VCaP (cell line): ENCODE measurements at regions not wholly inside any gene's neighbourhood (a gene's known extent, or its start where the extent isn't known, plus 50 kb on each side); places are given as distances from the start of the nearest gene placed in this dataset.

Source experiments
- H3K27ac ChIP-seq: fragments of 450-650 bp; 2 replicates; pipeline ENCODE4 v1.5.1; 2017
- CTCF ChIP-seq: fragments of 450-650 bp; conservative IDR thresholded peaks from 2 replicates; pipeline ENCODE4 v1.5.1; 2017; ENCODE audit warnings: mild to moderate bottlenecking, moderate library complexity

- TF ChIP-seq CTCF: no peak
- H3K27ac ChIP-seq: no peak overlapping the region
These were observed 250.1 kb upstream of the BOD1L1 start for GRCh38 chr4:13877626-13878025.

- no peak overlapping the region for H3K27ac ChIP-seq
- peak; percentile 51 for TF ChIP-seq CTCF
These were observed 254.4 kb upstream of the BOD1L1 start for GRCh38 chr4:13881892-13882291.

GRCh38 chr4:13887010-13887409, 259.5 kb upstream of the BOD1L1 start:
- no peak for TF ChIP-seq CTCF
- peak overlapping the region; percentile 14; the same call in 1 of the 2 replicates for H3K27ac ChIP-seq

- H3K27ac ChIP-seq: no peak overlapping the region
- TF ChIP-seq CTCF: no peak
These were observed 260.6 kb upstream of the BOD1L1 start for GRCh38 chr4:13888112-13888511.

- TF ChIP-seq CTCF: no peak
- H3K27ac ChIP-seq: no peak overlapping the region
These were observed 264.0 kb upstream of the BOD1L1 start for GRCh38 chr4:13891544-13891939.

GRCh38 chr4:13892739-13893105, 265.2 kb upstream of the BOD1L1 start:
- H3K27ac ChIP-seq: no peak overlapping the region
- no peak for TF ChIP-seq CTCF

- H3K27ac ChIP-seq: no peak overlapping the region
- TF ChIP-seq CTCF: no peak
These were observed 265.7 kb upstream of the BOD1L1 start for GRCh38 chr4:13893211-13893610.

- no peak overlapping the region for H3K27ac ChIP-seq
These were observed 266.5 kb upstream of the BOD1L1 start for GRCh38 chr4:13893987-13894386.

More at GRCh38 chr4:13893987-13894386, 266.5 kb upstream of the BOD1L1 start:
- TF ChIP-seq CTCF: no peak
